ENCODE measurements at regions not wholly inside any gene's neighbourhood (a gene's known extent, or its start where the extent isn't known, plus 50 kb on each side); places are given as distances from the start of the nearest gene placed in this dataset.

GRCh38 chr6:9610620-9611415 is 804.1 kb downstream of the TFAP2A start:
- DNase-seq (ENCODE audit: low read depth) = no peak

- no peak for DNase-seq (ENCODE audit: low read depth)
These were observed 808.3 kb downstream of the TFAP2A start for GRCh38 chr6:9606435-9607134.

- DNase-seq (ENCODE audit: low read depth) = no peak
These were observed 820.1 kb downstream of the TFAP2A start for GRCh38 chr6:9594746-9595145.

GRCh38 chr6:9593554-9593953 is 821.3 kb downstream of the TFAP2A start:
- no peak for DNase-seq (ENCODE audit: low read depth)

- no peak for DNase-seq (ENCODE audit: low read depth)
These were observed 831.0 kb downstream of the TFAP2A start for GRCh38 chr6:9583753-9584352.

GRCh38 chr6:9581155-9581554 is 833.7 kb downstream of the TFAP2A start:
- no peak for DNase-seq (ENCODE audit: low read depth)

- DNase-seq (ENCODE audit: low read depth) = no peak
These were observed 838.4 kb downstream of the TFAP2A start for GRCh38 chr6:9576521-9576920.

GRCh38 chr6:9566096-9566495 is 848.8 kb downstream of the TFAP2A start:
- no peak for DNase-seq (ENCODE audit: low read depth)

GRCh38 chr6:9564021-9564420 is 850.9 kb downstream of the TFAP2A start:
- no peak for DNase-seq (ENCODE audit: low read depth)

- DNase-seq (ENCODE audit: low read depth) = no peak
These were observed 851.3 kb downstream of the TFAP2A start for GRCh38 chr6:9563568-9563967.

GRCh38 chr6:9554806-9555205 is 860.1 kb downstream of the TFAP2A start:
- no peak for DNase-seq (ENCODE audit: low read depth)

- DNase-seq (ENCODE audit: low read depth) = no peak
These were observed 860.6 kb downstream of the TFAP2A start for GRCh38 chr6:9554323-9554722.

GRCh38 chr6:9553002-9553401 is 861.9 kb downstream of the TFAP2A start:
- DNase-seq (ENCODE audit: low read depth) = no peak

GRCh38 chr6:9543649-9544048 is 871.2 kb downstream of the TFAP2A start:
- no peak for DNase-seq (ENCODE audit: low read depth)

GRCh38 chr6:9540534-9541126 is 874.2 kb downstream of the TFAP2A start:
- no peak for DNase-seq (ENCODE audit: low read depth)

GRCh38 chr6:9540126-9540525 is 874.7 kb downstream of the TFAP2A start:
- no peak for DNase-seq (ENCODE audit: low read depth)

- DNase-seq (ENCODE audit: low read depth) = no peak
These were observed 875.6 kb downstream of the TFAP2A start for GRCh38 chr6:9539231-9539755.

GRCh38 chr6:9537381-9537780 is 877.5 kb downstream of the TFAP2A start:
- no peak for DNase-seq (ENCODE audit: low read depth)

GRCh38 chr6:9535106-9535505 is 879.8 kb downstream of the TFAP2A start:
- DNase-seq (ENCODE audit: low read depth) = no peak

GRCh38 chr6:9532621-9533557 is 882.0 kb downstream of the TFAP2A start:
- DNase-seq (ENCODE audit: low read depth) = no peak

- DNase-seq (ENCODE audit: low read depth) = no peak
These were observed 887.1 kb downstream of the TFAP2A start for GRCh38 chr6:9527679-9528286.
